ENCODE measurements at regions not wholly inside any gene's neighbourhood (a gene's known extent, or its start where the extent isn't known, plus 50 kb on each side); places are given as distances from the start of the nearest gene placed in this dataset.

DNA sequence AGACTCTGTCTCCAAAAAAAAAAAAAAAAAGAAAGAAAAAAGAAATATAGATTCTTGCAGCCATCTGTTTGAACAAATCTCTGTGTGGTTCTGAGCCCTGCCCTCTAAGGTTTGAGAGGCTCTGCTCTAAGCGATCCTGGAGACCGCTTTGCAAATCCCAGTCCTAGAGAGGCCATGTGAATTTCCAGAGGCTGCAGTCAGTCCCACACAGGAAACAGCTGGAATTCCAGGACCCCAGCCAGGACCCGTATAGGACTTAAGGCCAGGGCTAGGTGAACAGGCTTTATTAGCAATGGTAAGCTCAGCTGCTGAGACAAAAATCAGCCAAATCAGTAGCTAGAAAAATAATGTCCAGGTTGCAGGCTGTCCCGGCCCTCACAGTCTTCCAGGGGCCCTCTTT is 154.8 kb downstream of the RPS24 start:
- no peak for DNase-seq

DNA sequence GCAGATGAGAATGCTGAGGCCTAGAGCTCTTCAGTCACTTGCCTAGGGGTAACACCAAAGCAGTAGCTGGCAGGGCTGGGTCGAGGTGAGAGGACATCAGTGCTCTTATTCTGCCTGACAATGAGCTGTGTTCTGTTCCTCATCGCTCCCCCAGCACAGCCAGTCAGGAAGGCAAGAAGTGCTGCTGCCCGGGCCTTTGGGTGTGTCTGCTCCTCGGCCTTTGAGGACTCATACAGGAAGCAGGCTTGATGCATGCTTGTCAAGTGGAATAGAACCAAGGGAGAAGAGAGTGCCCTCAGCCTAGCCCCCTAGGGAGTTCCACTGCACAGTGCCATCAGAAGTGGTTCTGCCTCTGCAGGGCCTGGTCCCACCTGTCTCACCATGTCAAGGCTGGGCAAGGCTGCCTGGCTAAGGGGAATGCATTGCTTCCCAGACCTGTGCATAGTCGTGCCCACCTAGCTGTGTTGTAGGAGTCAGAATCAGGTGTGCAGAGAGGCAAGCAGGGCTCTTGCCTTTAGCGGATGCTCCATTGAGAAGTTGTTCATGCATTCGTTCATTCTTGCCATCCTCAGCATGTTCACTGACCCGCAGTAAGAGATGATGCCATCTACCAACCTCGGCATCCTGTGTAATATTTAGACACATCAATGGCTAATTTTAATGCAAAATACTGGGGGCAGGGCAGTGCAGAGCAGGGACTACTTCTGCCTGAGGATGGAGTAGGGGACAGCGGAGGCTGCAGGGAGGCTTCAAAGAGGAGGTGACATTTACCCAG is 156.6 kb downstream of the RPS24 start:
- no peak for DNase-seq

DNA sequence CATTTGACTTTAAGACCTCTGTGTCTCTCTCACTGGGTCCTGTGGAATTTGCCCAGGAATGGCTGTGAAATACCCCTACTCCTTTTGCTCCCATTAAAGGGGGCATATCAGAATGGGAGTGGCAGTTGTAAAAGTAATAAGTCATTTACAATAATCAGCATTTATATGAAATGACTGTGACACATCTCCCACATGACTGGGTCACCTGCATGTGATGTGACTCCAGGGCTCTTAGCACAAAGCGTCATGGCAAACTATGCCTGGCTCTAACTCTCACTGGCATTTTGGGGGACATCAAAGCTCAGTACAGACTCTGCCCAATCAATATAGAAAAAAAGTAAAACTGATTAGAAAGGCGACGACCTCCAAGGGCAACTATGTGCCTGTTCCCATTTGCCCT is 157.6 kb downstream of the RPS24 start:
- no peak for DNase-seq

DNA sequence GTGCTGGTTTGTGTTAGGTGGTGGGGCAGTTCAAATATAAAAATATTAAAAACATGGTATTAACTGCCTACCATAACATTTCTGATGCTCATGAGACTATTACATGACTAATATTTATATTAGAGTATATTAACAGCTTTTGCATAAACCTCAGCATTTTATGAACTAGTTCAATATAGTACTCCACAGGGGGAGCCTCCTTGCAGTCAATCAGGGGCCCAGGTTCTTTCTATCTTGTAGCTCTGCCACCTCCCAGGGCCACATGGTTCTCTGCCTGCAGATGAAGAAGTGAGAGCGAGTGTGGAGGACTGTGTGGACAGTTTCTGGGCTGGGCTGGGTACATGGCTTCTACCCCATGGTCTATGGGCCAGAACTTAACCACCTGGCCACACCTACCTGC is 159.5 kb downstream of the RPS24 start:
- DNase-seq, result no peak

DNA sequence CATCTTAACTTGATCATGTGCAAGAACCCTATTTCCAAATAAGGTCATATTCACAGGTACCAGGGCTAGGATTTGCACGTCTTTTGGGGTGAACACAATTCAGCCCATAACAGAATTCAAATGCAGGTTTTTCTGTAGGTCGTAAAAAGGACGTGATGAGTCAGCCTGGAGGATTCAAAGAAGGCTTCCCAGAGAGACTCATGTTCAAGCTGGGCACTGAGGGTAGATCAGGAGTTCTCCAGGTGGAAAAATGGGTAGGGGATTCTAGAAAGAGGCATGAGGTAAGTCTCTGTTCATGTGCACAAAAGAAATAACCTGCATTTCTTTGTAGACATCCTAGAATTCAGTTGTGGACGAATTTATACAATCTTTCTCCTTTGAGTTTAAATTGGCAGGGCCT is 160.4 kb downstream of the RPS24 start:
- no peak for DNase-seq

DNA sequence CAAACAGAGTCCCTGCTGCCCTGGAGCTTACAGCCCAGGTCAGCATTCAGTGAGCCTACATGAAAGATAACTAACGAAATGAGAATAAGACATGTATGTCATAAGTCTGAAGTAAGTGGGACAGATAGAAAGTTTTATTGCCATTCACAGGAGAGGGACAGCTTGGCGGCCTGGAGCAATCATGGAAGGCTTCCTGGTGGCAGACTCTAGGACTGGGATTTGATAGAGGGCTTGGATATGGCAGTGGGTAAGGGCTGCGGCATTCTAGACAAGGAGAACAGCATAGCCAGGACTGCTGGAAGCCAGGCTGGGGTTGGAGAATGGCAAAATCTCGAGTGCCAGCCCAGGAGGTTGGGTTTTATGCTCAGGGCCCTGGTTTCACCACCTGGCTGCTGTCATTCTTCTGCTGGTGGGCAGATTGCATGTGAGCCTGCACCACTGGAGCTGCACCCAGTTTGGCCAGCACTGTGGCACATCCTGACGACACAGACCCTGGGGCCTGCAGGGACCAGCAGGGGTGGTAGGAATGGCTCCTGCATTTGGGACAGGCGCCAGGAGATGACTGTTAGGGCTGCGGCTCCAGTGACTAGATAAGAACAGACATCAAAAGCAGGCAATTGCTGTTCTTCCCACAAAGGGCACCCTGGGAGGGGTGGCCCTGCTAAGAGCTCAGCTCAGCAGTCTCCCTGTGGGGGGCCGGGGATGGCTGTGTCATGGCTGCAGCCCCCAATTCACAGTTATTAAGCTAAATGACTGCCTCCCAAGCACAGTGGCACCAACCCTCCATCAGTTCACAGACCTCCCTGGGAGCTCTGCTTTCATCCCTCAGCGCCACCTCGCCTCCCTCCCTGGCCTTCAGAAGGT is 161.1 kb downstream of the RPS24 start:
- no peak for DNase-seq

DNA sequence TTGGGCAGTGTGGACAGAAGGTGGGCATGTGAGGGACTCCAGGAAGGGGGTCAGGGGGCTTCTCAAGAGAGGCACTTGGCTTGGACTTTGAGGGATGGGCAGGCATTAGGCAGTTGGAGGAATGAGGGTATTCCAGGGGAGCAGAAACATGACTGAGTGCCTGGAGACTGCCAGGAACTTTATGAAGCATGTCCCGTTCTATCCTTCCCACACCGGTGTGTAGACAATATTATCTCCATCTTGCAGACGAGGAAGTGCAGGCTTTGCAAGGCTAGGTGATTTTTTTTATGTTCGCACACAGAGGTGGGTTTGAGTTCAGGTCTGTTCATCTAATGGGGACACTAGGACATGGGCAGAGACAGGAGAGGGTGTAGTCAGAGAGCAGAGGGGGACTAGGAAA is 162.7 kb downstream of the RPS24 start:
- DNase-seq, result no peak

DNA sequence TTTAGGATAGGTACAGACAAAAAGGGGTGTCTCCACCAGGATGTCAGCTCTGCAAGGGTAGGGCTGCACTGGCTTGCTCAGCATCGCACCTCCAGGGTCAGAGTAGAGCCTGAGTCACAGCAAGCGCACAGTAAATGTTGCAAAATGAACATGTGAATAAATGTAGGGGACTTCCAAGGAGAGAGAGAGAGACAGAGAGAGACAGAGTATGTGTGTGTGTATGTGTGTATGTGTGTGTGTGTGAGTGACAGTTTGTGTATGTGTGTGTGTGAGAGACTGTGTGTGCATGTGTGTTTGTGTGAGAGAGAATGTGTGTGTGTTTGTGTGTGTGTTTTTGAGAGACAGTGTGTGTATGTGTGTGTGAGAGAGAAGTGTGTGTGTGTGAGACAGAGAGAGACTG is 163.3 kb downstream of the RPS24 start:
- DNase-seq, result no peak

DNA sequence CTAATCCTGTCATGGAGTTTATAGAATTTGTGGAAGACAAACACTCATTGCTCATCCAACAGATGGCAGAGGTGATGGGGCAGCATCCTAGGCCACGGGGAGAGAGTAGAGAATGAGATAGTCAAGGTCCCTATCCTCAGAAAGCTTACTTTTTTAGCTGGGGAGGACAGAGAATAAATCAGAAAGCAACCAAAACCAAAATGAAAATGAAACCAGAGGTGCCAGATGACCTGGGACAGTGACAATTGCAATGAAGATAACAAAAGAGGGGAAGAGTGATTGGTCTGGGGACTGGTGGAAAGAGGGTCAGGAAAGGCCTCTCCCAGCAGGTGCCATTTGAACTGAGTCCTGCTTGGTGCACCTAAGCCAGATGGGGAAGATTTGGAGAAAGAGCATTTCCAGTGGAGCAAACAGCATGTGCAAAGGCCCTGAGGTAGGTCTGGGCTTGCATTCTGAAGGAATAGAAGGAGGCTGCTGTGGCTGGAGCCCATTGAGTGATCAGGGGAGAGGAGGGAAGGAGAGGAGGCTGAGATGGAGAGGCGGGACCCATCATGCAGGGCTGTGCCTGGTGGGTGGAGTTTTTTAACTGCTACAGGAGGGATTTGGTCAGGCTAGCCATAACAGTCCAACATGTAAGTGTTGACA is 164.1 kb downstream of the RPS24 start:
- no peak for DNase-seq

DNA sequence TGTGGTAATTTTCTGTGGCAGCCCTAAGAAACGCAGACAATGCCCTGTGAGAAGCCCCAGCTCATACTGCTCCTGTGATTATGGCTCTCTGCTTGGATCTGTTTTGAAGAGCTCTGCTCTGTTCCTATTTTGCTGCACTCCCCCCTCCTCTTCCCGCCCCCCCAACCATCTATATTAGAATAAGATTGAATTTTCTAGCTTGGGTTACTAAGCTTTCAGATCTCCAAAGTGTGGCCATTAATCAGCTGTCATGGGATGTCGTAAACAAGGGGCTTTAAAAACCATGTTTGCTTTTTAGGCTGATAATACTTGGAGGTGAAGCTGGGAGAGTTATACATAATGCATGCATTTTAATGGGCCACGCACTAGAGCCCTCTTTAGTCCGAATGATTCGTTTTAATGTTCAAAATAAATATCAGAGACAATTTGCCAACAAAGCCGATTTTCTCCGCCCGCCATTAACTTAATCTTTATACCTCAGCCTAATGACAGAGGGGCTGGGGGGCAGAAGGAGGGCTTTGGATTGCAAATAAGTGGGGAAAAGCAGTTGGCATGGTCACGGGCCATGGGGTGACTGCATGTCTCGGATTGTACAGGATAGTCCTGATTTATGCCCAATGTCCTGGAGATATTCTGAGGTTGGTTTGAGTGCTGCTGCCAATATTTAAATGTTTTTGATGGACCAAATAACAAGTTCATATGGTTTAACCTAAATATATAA is 165.5 kb downstream of the RPS24 start:
- no peak for DNase-seq

DNA sequence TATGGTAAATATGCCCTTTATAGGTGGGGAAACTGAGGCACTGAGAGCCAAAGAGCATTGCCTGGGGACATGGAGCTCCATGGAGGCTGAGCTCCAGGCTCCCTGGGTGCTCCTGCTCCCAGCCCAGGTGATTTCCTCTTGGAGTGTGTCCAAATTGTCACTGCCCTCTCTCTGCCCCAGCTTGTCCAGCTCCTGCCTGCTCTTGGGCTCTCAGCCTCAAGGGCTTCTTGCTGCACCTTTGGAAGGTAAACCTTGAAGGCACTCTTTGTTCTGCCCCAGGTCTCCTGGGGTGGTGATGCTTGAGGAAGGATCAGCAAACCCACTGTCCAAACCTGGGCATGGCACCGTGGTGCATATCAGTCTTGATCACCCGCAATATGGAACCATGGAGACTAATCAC is 166.1 kb downstream of the RPS24 start:
- no peak for DNase-seq

DNA sequence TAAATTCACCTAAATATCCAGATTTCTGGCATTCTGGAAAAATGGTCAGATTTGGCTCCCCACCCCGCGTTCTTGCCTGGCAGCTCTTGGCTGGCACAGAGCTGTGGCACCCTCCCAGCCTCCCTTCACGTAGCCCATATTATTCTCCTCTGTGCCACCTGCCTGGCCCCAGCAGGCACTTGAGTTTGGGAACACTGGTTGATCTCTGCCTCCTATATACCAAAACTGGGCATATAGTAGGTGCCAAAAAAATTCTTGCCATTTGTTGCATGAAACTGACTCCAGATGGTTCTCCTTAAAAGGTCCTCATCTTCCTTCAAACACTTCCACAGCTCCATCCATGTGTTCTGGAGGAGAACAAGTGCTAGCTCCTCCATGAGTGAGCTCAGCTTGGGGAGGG is 167.0 kb downstream of the RPS24 start:
- DNase-seq, result no peak

DNA sequence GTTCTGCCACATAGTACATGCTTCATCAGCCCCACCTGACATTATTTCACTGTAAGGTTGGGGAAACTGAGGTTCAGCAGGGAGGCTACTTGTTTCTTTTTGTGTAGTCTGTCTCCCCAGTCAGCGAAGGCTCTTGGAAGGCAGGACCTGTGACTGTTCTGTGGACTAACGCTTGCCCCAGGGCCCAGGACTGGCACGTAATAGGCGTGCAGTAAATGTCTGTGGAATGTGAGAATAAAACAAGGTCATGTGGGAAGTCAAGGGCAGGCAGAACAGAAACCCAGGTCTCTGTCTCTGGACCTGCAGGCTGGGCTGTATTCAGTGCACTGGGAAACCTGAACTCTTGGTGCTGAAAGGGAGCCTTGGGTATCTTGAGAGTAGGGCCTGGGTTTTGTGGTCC is 168.7 kb downstream of the RPS24 start:
- DNase-seq, result no peak

DNA sequence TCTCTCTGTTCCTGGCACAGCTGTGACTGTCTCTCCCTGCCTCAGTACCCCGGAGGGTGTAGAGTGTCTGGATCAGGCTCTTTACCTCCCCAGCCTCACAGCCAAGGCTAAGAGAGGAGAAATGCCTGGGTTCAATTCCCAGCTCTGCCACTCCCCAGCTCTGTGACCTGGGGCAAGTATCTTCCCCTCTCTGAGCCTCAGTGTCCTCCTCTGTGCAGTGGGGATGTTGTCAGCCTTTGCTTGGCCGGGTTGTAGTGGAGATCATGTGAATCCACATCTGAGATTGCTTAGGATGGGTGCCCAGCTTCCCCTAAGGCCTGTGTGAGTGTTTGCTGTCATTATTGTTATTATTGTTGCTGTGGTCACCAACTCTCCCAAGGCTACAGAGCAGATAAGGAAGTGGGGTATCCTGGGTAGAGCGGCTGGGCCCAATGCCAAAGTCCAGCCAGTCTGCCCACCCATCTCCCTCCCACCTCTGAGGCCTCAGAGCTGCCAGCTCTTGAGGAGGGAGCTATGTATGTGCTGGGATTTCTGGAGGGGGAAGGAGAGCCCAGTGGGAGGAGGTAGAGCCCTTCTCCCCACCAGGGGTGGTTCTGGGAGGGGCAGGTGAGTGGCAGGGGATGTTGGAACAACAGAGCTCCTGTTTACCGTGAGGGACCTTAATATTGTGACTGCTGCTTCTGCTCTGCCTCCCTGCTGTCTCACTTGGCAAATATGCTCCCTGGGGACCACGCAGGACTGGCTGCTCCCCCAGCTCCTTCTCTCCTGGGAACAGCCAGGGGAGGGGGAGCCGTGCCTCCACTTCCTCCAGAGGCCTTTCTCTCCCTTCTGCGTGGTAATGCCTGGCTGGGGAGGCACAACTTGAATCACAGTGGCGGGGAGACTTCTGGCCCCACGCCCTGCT is 170.5 kb downstream of the RPS24 start:
- no peak for DNase-seq

DNA sequence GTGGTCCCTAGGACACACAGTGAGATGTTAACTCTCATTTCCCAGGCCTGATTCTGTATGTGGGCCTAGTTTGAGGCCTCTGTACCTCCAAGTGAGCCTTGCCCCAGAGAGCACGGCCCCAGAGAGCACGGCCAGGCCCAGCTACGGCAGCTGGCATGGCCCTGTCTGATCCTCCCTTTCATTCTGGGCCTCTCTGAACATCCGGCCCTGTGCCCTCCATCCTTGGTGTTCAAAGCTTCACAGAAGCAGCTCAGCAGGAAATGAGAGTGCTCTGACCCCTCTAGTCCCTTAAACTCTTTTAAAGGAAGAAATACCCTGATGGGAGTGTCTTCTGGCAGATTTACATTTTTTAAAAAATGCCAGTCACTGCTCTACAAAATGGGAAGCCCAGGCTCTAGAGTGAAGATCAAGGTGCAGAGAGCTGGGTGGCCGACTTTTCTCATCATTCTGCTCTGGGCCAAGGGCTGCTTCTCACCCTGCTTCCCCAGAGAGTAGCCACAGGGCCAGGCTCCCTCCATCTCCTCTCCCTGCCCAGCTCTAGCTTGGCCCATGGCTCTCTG is 171.9 kb downstream of the RPS24 start:
- DNase-seq, result no peak

DNA sequence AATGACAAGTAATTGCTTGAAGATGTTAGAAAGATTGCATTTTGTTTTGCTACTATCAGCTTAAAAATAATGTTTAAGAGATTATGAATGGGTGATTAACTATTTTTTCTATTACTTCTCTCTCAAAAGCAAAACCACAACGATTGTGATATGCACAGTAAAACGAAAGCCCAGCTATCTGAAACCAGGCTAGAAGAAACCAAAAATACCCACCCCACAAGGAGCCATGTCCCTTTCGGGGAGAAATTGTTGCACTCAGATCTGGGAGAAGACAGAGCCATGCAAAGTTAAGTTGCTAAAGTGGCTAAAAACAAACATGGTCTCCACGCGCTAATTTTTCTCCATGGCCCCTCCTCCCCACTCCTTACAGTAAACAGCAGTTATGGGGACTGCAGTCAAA is 173.6 kb downstream of the RPS24 start:
- DNase-seq, result no peak

DNA sequence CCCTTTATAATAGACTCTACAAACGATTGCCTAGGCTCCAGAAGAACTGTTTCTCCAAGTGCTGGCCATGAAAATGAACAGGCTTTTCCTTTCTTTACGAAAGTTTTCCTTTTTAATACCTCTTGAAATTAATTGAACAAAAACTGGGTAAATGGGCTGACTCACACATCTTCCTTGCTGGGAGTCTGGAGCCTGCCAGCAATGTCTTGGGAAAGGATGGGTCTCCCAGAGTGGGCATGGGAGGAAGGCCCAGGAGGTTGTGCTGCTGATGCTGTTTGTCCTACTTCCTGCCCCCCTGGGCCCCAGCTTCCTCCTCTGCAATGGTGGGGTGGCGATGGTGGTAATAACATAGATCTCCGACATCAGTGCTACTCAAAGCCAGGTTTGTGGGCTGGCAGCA is 174.1 kb downstream of the RPS24 start:
- DNase-seq, result no peak

DNA sequence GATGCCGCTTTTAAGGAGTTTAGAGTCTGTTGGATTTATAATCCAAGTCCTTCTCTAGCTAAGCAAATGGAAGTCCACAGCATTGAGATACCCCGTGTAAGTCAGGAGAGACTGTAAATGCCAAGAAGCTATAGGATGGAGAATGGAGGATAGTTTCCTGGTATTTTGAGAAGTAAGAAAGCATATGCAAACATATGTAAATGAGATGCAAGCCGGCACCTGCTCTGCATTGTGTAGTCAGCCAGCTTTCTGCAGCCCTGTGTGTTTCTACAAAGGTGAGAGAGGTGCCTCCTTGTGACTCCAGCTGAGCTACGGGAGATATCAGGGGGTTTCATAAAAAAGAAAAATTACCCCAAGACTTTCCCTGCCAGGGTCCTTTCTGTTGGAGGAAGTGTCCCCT is 176.3 kb downstream of the RPS24 start:
- DNase-seq, result no peak

DNA sequence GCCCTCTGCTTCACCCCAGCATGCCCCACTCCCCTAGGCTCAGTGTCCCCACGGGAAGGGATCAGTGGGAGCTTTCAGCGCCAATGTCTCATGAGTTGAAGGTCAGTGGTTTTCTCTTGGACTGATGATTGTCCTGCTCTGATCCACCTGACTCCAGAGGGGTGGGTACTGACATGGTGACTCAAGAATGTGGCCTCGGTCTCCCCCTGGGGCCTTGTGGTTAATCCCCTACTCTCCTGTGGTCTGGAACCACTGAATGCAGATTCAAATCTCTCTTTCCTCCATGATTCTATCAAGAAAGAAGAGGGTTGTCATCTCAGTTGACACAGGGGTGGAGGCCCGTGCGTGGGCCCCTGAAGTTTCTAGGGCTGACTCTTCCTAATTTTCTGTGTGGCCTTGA is 176.9 kb downstream of the RPS24 start:
- no peak for DNase-seq

DNA sequence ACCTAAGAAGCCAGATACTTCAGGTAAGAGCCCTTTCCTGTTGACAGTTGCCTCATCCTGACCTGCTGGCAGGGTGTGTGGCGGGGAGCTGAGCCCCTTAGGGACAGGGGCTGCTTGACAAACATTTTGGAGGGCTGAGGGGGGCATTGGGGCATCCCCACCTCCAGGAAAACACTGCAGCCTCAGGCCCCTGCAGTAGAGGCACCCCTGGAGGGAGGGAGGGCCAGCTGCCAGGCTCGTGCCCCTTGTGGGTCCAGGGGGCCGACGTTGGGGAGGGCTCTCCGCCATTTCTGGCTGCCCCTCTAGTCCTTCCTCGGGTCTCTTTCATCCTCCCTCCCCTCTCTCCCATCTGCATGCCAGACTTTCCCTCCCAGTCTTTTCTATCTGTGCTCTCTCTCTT is 177.3 kb downstream of the RPS24 start:
- DNase-seq, result no peak

DNA sequence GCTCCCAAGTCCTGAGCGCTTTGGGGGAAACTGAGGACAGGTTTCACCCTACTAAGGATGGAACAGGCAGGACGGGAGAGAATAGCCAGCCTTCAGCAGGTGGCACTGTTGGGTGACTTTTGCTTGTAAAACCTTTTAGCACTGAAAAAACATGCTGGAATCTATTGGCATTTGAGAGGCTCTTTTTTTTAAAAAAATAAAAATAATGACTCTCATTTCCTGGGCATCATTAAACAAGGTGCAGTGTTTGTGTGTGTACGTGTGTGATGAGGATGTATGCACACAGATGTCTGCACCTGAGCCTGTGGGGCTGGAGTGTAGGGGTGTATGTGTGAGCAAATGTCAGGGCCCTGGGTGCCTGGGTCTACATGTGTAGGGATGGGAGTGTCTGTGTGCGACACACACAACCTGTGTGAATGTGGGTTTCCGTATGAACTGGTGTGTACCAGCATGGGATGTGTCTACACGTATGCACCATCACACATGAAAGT is 177.9 kb downstream of the RPS24 start:
- DNase-seq, result no peak

Data from stimulated activated CD8-positive, alpha-beta memory T cell treated with anti-CD3 and anti-CD28 coated beads, Interleukin-4, amount 100 ng/mL, for 48 hours (primary cell).